Prostate gland (tissue), 2 donors: ENCODE measurements at regions not wholly inside any gene's neighbourhood (a gene's known extent, or its start where the extent isn't known, plus 50 kb on each side); places are given as distances from the start of the nearest gene placed in this dataset.

Experiments
- DNase-seq: peaks from one replicate; pipeline ENCODE4 v3.0.0-alpha.2; 2019; ENCODE audit warnings: low spot score
- H3K27ac ChIP-seq, 2 donors: fragments of 200-600 bp; sonication (generic); 2 replicates each; pipeline ENCODE4 v1.5.1; 2017 to 2019
- H3K27me3 ChIP-seq: fragments of 200-600 bp; sonication (generic); replicated peaks from 2 replicates; pipeline ENCODE4 v1.5.1; 2019; ENCODE audit not compliant: insufficient read depth
- H3K36me3 ChIP-seq, 2 donors: fragments of 200-600 bp; sonication (generic); 1 replicate in 1 of 2; 2 replicates in 1 of 2; pipeline versions ENCODE4 v1.5.1 to v1.8.1; 2017 to 2019
- H3K4me1 ChIP-seq: fragments of 200-600 bp; sonication (generic); replicated peaks from 2 replicates; pipeline ENCODE4 v1.5.1; 2019
- H3K4me3 ChIP-seq, 2 donors: fragments of 200-600 bp; sonication (generic); 2 replicates each; pipeline ENCODE4 v1.5.1; 2017 to 2019
- H3K9me3 ChIP-seq: fragments of 200-600 bp; sonication (generic); 2 replicates; pipeline ENCODE4 v1.5.1; 2017
- POLR2A ChIP-seq: fragments of 450-650 bp; IDR thresholded peaks from one replicate; pipeline ENCODE4 v1.6.1; 2016; ENCODE audit warnings: antibody characterized with exemption, mild to moderate bottlenecking
- POLR2AphosphoS5 ChIP-seq: sonication (generic); formaldehyde crosslinking; IDR thresholded peaks from one replicate; pipeline ENCODE4 v1.6.1; 2017; ENCODE audit warnings: antibody characterized with exemption
- WGBS: methylation state at CpG from one replicate; pipeline ENCODE4 v1.1.5; 2018; 5-methylcytosine and 5-hydroxymethylcytosine counted together
- intact Hi-C: fragments of 100-400 bp; cut with DNase I; formaldehyde crosslinking; loops from one replicate; pipeline ENCODE4 v1.14.2; 2022
- TF ChIP-seq, protein P1 (sequence below), 4 experiments: fragments of 200-600 bp in 2 of 4; fragments of 450-650 bp in 2 of 4; sonication (generic) in 2 of 4; IDR thresholded peaks; 1 replicate in 3 of 4; 2 replicates in 1 of 4; pipeline ENCODE4 v1.5.1; 2016 to 2019; ENCODE audit warnings: antibody characterized with exemption in 4 of 4, mild to moderate bottlenecking in 2 of 4, moderate library complexity in 2 of 4

DNA sequence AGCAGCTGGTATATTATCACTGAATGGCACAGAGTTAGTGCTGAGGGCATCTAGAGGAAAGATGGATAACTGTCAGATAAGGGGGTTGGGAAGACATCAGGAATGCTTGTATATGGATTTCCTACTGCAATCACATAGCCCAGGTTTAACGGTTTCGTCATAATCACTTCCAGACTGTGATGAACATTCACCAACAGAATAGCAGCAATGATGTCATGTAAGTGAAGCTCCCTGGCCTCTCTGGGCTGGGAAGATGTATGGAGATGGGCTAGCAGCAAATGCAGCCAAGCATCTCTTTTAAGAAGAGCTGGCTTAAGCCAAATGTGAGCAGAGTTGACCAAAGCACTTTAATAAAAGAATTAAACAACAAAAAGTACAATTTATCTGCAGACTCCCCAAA is 714.6 kb downstream of the GALC start:
- H3K9me3 ChIP-seq = no peaks in the 10 kb centered on the region
- WGBS = 83% methylated on average over 2 of the region's 2 CpGs
- no peaks in the 10 kb centered on the region for H3K4me1 ChIP-seq
- TF ChIP-seq POLR2AphosphoS5 (no peak), POLR2A (no peak)
- TF ChIP-seq, protein P1, sequence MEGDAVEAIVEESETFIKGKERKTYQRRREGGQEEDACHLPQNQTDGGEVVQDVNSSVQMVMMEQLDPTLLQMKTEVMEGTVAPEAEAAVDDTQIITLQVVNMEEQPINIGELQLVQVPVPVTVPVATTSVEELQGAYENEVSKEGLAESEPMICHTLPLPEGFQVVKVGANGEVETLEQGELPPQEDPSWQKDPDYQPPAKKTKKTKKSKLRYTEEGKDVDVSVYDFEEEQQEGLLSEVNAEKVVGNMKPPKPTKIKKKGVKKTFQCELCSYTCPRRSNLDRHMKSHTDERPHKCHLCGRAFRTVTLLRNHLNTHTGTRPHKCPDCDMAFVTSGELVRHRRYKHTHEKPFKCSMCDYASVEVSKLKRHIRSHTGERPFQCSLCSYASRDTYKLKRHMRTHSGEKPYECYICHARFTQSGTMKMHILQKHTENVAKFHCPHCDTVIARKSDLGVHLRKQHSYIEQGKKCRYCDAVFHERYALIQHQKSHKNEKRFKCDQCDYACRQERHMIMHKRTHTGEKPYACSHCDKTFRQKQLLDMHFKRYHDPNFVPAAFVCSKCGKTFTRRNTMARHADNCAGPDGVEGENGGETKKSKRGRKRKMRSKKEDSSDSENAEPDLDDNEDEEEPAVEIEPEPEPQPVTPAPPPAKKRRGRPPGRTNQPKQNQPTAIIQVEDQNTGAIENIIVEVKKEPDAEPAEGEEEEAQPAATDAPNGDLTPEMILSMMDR (IDR thresholded peaks at IDR 0.05) = no peak
- no peak overlapping the region for H3K4me3 ChIP-seq
- intact Hi-C loops = no loop called here
- no peaks in the 10 kb centered on the region for H3K36me3 ChIP-seq
- no peaks in the 10 kb centered on the region for H3K27me3 ChIP-seq
- H3K27ac ChIP-seq = no peak overlapping the region
- no peak for DNase-seq

DNA sequence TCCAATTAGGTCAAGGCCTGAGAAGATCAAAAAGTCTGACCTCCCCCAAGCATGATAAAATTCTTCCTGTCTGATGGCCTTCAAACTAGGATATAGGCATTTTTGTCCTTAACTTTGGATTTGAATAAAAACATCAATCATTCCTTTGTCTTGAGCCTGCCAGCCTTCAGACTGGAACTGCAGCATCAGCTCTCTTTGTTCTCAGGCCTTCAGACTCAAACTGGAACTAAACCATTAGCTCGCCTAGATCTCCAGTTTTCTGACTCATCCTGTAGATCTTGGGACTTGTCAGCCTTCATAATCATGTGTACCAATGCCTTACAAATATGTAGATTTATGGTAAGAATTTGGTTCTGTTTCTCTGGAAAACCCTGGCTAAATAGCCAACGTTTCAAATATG is 721.7 kb downstream of the GALC start:
- intact Hi-C loops = no loop called here
- Histone ChIP-seq H3K27me3 (no peaks in the 10 kb centered on the region), H3K4me1 (no peaks in the 10 kb centered on the region), H3K4me3 (no peak overlapping the region), H3K36me3 (no peaks in the 10 kb centered on the region), H3K27ac (no peak overlapping the region), H3K9me3 (no peaks in the 10 kb centered on the region)
- no peak for DNase-seq
- TF ChIP-seq, protein P1 (IDR thresholded peaks at IDR 0.05) = no peak
- no peak for TF ChIP-seq POLR2A
- no peak for TF ChIP-seq POLR2AphosphoS5
- 52% methylated on average over 2 of the region's 2 CpGs for WGBS

DNA sequence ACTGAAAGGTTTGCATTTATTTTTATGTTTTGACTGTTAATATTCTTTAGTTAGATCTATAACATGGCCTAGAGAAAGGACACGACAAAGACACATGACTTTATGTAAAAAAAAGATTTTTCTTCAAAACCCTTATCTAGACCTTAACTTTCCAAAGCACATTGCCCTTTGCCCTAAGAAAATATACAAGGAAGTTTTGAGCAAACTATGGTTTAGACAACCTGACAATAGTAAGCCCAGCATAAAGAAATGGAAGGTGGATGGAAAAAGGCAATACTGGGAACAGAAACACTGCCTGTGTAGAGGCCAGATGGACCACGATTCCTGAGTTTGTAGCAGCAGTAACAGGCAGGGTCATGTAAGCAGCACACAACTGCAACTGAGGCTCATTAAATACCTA is 724.0 kb downstream of the GALC start:
- intact Hi-C loops = no loop called here
- Histone ChIP-seq H3K27ac (no peak overlapping the region), H3K27me3 (no peaks in the 10 kb centered on the region), H3K9me3 (no peaks in the 10 kb centered on the region), H3K4me1 (no peaks in the 10 kb centered on the region), H3K4me3 (no peak overlapping the region), H3K36me3 (no peaks in the 10 kb centered on the region)
- TF ChIP-seq POLR2A = no peak
- TF ChIP-seq POLR2AphosphoS5 = no peak
- TF ChIP-seq, protein P1 (IDR thresholded peaks at IDR 0.05) = no peak
- 90% methylated on average over 2 of the region's 2 CpGs for WGBS
- no peak for DNase-seq

DNA sequence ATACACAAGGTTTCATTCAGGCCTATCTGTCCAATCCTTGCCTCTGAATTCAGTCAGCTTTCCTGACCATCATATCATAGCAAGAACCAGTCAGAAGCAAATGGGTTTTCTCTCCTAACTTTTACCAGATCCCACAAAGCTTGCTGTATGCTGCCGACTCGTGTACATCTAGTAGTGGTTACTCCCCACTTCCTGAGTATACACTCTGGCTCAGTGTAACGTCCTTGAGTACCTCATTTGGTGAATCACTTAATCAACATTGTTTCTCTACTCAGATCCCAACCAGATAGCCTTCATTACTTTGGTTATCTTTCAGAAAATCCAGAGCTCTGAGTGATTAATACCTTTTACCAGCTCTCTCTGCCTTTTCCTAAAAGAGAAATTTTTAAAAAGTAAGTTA is 728.2 kb downstream of the GALC start:
- no peak for DNase-seq
- no peak for TF ChIP-seq POLR2A
- TF ChIP-seq, protein P1 (IDR thresholded peaks at IDR 0.05) = no peak
- H3K4me3 ChIP-seq = no peak overlapping the region
- no peaks in the 10 kb centered on the region for H3K9me3 ChIP-seq
- WGBS = 83% methylated on average over 3 of the region's 3 CpGs
- no peak overlapping the region for H3K27ac ChIP-seq
- intact Hi-C loops = no loop called here
- no peaks in the 10 kb centered on the region for H3K4me1 ChIP-seq
- H3K36me3 ChIP-seq = no peaks in the 10 kb centered on the region
- no peaks in the 10 kb centered on the region for H3K27me3 ChIP-seq

DNA sequence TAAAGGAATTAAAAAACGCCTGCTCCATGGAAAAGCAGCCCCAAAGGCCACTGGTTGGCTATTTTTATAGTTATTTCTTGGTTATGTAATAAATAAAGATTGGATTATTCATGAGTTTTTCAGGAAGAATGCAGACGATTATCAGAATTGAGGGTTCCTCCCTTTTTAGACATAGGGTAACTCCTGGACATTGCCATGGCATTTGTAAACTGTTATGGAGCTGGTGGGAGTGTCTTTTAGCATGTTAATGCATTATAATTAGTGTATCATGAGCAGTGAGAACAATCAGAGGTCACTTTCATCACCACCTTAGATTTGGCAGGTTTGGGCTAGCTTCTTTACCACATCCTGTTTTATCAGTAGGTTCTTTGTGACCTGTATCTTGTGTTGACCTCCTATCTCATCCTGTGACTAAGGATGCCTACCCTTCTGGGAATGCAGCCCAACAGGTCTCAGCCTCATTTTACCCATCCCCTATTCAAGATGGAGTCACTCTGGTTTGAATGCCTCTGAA is 728.7 kb downstream of the GALC start:
- H3K27ac ChIP-seq = no peak overlapping the region
- H3K9me3 ChIP-seq = no peaks in the 10 kb centered on the region
- no peaks in the 10 kb centered on the region for H3K4me1 ChIP-seq
- no peaks in the 10 kb centered on the region for H3K27me3 ChIP-seq
- TF ChIP-seq, protein P1 (IDR thresholded peaks at IDR 0.05) = no peak
- no peak for TF ChIP-seq POLR2A
- no peak for TF ChIP-seq POLR2AphosphoS5
- no peak overlapping the region for H3K4me3 ChIP-seq
- WGBS = 76% methylated on average over 2 of the region's 2 CpGs
- intact Hi-C loops = no loop called here
- DNase-seq = no peak
- no peaks in the 10 kb centered on the region for H3K36me3 ChIP-seq
